ENCODE measurements at regions not wholly inside any gene's neighbourhood (a gene's known extent, or its start where the extent isn't known, plus 50 kb on each side); places are given as distances from the start of the nearest gene placed in this dataset.
"Not testable (repeated sequence)": the region's sequence is repeated elsewhere in the genome, so short reads cannot be mapped to it uniquely, and the experiment has no call there.

DNA sequence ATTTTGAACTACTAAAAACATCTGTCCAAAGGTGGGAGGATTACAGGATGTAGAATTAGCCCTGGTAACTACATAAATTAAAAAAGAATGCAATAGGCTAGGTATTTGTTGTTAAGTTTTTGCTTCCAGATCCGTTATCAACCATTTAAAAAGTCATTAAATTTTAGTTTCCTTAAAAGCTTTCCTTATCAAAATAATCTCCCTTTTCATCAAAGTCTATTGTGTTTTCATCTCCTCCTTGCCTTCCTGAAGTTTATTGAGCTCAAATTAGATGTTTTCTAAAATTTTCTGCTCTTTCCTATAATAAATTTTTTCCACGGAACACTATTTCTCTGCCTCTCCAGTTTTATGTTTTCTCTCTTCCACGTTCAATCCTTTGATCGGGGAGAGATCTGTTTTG is 108.6 kb downstream of the MEX3B start:
- DNase-seq, result no peak

GRCh38 chr15:81930582-81931369 is 115.0 kb downstream of the MEX3B start:
- no peak for DNase-seq

- DNase-seq, result no peak
Observed at GRCh38 chr15:81929557-81929956, 116.3 kb downstream of the MEX3B start.

- no peak for DNase-seq
Observed at GRCh38 chr15:81926981-81927380, 118.8 kb downstream of the MEX3B start.

DNA sequence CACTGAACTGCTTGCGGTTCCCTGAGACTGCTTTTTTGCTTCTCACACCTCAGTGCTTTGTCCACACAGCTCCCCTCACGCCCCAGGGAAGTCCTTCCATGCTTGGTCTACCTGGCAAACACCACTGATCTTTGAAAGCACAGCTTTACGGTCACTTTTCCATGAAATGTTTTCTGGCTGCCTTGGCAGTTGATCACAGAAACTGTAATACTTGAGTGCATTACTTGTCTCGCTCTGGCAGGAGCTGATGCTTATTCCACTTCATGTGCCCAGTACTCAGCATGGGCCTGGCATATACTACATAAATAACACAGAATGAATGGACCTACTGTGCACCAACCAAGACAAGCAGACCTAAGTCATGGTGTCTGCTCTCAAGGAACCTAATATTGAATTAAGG is 121.1 kb downstream of the MEX3B start:
- no peak for DNase-seq

DNA sequence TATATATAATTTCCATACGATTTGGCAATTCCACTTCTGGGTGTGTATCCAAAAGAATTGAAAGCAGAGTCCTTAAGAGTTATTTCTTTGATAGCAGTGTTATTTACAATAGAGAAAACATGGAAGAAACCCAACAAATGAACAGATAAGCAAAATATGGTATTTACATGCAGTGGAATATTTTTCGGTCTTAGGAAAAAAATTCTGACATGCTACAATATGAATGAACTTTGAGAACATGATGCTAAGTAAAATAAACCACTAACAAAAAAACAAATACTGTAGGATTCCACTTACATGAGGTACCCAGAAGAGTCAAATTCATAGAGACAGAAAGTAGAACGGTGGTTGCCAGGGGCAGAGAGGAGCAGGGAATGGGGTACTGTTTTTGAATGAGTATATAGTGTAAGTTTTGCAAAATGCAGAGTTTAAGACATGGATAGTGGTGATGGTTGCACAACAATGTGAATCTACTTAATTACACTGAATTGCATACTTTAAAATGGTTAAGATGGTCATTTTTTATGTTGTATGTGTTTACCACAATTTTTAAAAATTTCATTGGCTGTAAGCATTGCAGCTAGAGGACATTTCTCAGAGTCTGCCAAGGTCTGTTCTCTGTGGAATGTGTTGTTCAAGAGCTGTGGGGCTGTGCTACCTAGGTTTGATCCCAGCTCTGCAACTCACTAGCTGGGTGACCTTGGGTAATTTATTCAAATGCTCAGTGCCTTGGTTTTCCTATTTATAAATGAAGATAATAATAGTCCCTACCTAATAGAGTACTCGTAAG is 122.1 kb downstream of the MEX3B start:
- DNase-seq, result no peak

- no peak for DNase-seq
Observed at GRCh38 chr15:81922143-81922542, 123.7 kb downstream of the MEX3B start.

DNA sequence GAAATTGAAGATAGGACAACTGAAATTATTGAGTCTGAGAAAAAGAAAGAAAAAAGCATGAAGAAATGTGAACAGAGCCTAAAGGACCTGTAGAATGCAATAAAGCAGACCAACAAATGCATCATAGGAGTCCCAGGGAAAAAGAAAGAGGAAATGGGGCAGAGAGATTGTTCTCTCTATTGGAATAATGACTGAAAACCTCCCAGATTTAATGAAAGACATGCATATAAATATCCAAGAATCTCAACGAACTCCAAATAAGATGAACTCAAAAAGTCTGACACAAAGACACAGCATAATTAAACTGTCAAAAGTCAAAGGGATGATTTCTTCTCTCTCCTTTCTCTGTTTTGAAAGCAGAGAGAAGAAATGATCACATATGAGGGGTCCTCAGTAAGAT is 124.7 kb downstream of the MEX3B start:
- no peak for DNase-seq

- DNase-seq, result not testable (repeated sequence)
Observed at GRCh38 chr15:81918767-81919166, 127.1 kb downstream of the MEX3B start.

DNA sequence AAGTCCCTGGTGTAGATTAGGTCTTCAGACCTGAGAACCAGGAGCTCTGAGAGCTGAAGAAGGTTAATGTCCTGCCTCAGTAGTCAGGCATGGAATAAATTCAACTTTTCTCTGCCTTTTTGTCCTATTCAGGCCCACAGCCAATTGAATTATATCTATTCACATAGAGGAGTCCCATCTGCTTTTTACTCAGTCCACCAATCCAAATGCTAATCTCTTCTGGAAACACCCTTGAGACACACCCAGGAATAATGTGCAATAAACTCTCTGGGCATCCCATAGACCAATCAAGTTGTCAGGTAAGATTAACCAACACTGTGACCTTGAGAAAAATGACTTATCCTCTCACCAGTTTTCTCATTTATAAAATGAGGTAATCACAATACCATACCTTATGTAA is 129.4 kb downstream of the MEX3B start:
- no peak for DNase-seq

DNA sequence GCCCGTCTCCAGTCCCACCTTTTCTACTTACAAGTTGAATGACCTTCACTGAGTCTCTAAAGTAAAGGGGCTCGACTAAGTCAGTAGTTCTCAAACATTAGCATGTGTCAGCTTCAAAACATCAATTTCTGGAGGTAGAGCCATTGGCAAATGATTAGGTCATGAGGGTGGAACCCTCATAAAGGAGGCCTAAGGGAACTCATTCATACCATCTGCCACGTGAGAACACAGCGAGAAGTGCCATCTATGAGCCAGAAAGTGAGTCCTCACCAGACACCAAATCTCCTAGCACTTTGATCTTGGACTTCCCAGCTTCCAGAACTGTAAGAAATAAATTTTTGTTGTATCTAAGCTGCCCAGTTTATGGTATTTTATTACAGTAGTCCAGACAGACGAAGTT is 129.8 kb downstream of the MEX3B start:
- no peak for DNase-seq

- peak; percentile 72 for DNase-seq
Observed at GRCh38 chr15:81914734-81915256, 131.0 kb downstream of the MEX3B start.

DNA sequence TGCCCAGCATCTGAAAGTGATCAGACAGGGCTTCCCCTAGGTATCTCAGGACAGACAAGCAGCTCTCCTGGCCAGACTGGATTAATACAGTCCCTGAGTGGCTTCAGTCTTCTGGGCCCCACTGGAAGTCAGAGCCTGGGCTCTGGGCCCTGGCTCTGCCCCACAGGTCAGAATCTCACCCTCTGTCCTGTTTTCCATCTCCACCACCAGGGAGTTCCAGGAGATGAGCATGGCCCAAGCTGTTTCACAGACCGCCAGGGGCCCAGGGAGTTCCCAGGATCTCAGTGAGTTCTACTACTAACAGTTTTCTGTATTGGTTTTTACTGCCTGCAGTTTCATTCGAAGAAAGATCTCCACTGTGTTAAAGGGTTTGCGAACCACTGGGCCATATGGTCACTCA is 131.5 kb downstream of the MEX3B start:
- DNase-seq, result no peak

DNA sequence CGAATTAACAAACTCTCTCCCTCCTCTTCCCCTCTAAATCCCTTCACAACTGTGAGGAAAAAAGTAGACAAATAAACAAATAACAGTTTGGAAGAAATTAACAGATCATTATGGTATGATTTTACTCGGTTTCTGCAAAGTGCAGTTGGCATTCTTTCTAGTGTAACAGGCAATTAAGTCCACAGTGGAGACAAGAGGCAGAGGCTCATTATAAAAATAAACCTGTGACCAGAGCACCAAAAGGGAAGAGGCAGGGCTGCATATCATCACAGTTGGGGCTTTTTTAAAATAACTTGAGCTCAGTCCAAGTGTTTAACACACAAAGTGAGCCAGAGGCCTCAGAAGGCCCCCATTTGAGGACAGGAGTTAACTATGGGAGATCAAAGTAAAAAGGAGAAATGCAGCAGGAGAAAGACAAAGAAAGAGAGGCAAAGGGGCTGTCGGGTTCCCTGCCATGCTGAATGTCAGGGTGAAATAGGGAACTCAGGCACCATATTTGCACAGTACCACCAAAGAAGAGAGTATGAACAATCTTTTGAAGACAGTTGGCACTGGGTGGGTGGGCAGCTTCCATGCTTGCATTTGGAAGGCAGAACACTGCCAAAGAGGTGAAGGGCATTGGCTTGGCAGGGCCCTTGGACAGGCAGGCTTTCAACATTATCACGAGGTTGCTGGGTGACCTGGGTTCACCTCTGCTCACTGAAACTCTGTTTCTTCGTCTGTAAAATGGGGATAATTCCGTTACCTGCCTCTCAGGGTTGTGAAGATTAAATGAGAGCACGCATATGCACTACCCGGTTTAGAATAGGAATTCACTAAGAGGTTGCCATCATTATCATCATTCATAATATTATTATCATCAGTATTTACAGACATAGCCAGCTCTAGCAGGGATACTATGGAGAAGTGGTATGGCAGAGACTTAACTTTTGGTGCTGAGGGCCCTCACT is 134.5 kb downstream of the MEX3B start:
- no peak for DNase-seq

DNA sequence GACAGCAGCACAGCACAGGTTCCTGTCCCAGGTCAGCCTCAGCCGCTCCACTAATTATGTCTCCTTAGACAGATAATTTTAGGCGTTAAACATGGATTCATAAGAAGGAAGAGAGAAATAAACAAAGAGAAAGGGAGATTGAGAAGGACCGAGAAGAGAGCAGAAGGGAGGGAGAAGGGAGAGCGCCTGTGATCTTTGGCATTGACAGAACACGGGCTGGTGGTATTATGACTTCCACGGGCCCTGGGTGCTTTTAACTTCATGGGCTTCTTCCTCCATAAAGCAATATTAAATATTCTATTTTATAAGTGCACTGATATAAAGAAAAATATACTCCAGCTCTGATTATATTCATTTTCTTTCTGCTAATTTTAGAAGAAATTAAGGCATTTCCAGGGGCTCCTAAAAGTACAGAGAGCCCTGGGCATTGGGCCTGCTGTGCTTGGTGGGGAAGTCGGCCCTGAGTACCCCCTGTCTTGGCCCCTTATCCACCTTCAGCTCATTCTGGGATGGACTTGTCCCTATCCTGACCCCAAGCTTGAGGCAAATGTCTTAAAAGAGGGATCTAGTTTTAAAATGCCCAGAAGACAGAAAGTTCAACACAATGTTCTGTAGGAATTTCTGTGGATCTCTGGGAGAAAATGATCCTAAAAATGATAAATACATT is 135.3 kb downstream of the MEX3B start:
- DNase-seq, result no peak

GRCh38 chr15:81909011-81909358 is 136.8 kb downstream of the MEX3B start:
- no peak for DNase-seq

DNA sequence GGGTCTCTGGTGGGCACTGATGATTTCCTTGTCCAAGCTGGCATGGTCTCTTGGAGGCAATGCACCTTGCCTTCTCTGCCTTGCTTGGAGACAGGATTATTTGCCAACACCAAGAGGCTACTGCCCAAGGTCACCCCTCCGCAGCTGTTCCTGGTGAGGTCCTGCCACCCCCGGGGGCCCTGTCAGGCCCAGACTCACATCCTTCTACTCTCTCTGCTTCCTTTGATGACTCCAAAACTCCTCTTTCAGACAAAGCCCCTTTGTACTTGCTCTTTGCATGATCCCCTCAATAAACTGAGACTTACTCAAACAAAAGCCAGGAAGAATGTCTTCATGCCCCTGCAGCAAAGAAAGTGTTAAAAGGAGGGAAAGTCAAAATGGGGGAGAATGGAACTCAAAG is 137.7 kb downstream of the MEX3B start:
- DNase-seq, result no peak

GRCh38 chr15:81907521-81907920 is 138.3 kb downstream of the MEX3B start:
- DNase-seq, result no peak

DNA sequence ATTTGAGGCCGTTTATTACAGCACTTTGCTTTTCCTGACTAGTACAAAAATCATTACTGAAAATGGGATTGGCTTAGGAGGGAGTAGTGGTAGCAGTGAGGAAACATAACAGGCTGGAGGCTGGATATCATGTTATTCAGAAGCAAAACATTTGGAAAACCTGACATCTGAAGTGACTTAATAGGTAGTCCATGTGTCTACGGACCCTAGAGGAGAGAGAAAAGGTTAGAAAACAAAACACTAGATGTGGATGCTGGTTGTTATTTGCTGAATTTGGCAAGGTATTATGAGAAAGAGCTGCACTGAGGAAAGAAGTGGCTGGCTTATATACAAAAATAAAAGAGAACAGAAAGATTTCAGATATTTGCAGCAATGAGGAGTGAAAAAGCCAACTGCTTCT is 139.9 kb downstream of the MEX3B start:
- DNase-seq, result no peak

GRCh38 chr15:81901319-81901718 is 144.5 kb downstream of the MEX3B start:
- no peak for DNase-seq

DNA sequence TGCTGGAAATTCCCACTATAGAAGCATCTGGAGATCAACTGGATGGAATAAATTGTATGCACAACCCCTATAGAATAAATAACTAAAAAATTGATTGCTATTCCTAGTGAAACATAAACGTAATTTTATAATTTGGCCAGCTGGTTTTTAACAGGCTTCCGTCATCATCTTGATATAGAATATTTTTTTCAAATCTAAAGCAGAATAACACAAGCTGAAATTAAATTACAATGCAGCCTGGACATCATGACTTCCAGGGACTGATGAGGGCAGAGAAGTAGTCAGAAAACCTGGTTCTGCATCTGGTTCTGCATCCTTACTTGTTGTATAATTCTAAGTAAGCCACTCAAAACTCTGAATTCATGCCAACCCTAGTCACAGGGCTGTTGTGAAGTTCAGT is 146.1 kb downstream of the MEX3B start:
- no peak for DNase-seq

GRCh38 chr15:81899024-81899423 is 146.8 kb downstream of the MEX3B start:
- DNase-seq, result no peak

Data from DMS 273 treated with DMSO at 0.1 percent for 48 hours (cell line).